GM13977 (cell line): ENCODE measurements at regions not wholly inside any gene's neighbourhood (a gene's known extent, or its start where the extent isn't known, plus 50 kb on each side); places are given as distances from the start of the nearest gene placed in this dataset.

Experiments
- DNase-seq: peaks from one replicate; pipeline ENCODE4 v3.0.0; 2012; ENCODE audit warnings: low spot score
- in situ Hi-C: fragments of 300-500 bp; cut with MboI; formaldehyde crosslinking; loops from one replicate; pipeline ENCODE4 v1.12.0; 2022; ENCODE audit warnings: low sequenced_read_pairs, low pct_unique_long_range_greater_than_20kb, mixed read lengths, inconsistent platforms; ENCODE audit not compliant: unreplicated experiment
- TF ChIP-seq, protein P1 (sequence below): IDR thresholded peaks from 2 replicates; pipeline ENCODE4 v1.5.1; 2012; ENCODE audit warnings: mild to moderate bottlenecking, control low read depth; ENCODE audit not compliant: insufficient read depth; ENCODE audit errors: extremely low read depth, missing control alignments

DNA sequence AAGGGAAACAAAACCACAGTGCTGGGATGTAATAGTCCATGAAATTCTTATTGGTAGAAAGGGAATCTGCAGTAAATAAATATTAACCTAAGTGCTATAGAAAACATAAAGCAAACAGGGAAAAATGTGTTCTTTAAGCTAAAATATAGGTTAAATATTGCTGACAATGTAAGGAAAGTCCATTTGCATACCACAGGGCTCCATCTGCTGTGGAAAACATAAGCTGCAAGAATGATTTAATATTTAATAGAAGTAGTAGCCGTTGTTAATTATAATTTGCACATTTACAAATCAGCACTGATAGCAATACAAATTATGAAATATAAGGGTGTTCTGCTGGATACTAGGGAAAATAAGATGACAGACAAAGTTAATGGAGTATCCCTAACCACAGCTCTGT is 444.9 kb upstream of the PKN2 start:
- no peak for DNase-seq
- in situ Hi-C loops = no loop called here

DNA sequence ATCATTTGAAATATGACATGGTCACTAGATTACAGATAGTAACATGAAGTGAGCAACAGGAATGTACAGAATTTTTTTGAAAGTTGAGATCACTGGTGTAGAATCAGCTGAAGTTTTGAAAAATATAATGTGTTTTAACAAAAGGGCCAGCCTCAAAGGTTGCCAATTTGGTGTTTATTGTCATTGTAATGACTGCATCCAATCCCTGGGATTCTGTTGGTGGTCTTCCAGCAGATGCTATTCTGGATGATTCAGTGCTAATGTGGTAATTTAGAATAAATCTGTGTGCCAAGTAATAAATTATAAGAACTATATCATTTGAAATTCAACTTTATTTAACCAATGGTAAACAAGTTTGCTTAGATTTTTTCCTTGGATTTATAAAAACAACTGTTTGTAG is 436.4 kb upstream of the PKN2 start:
- no peak for DNase-seq
- TF ChIP-seq, protein P1, sequence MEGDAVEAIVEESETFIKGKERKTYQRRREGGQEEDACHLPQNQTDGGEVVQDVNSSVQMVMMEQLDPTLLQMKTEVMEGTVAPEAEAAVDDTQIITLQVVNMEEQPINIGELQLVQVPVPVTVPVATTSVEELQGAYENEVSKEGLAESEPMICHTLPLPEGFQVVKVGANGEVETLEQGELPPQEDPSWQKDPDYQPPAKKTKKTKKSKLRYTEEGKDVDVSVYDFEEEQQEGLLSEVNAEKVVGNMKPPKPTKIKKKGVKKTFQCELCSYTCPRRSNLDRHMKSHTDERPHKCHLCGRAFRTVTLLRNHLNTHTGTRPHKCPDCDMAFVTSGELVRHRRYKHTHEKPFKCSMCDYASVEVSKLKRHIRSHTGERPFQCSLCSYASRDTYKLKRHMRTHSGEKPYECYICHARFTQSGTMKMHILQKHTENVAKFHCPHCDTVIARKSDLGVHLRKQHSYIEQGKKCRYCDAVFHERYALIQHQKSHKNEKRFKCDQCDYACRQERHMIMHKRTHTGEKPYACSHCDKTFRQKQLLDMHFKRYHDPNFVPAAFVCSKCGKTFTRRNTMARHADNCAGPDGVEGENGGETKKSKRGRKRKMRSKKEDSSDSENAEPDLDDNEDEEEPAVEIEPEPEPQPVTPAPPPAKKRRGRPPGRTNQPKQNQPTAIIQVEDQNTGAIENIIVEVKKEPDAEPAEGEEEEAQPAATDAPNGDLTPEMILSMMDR = no peak
- in situ Hi-C loops = no loop called here

More for the DNA sequence above, 444.9 kb upstream of the PKN2 start:
- TF ChIP-seq, protein P1 = no peak

DNA sequence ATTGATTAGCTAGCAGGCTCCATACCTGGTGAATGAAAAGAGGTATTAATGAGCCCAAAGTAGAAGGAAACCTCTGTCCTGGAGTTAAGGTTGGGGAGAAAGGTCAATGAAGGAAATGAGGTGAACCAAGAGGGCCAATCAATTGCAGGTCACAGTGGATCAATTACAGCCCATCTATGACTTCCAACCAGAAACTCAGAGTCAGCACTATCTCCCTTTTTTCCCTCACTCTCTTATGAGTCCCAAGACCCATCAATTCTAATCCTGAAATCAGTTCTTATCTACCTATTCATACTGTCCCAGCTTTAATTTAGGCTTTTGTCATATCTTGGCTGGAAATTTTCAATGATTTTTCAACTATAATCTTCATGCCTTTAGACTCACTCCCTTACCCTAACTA is 433.2 kb upstream of the PKN2 start:
- TF ChIP-seq, protein P1 = no peak
- DNase-seq = no peak
- in situ Hi-C loops = no loop called here

DNA sequence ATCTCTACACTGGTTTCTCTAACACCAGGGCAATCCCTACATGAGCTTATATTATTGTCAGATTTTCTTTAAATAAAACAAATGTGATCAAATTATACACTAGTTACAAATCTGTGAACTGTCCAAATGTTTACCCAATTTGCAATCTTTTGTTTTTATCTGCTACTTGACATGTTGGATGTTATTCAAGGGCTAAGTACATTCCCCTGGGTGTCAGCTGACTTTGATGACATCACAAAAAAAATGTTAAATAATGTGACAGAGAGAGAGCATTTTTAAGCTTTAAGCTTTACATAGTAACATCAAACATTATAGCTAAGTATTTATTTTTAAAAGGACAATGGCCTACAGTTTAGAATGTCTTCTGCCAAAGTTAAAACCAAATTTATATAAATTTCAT is 431.3 kb upstream of the PKN2 start:
- no peak for DNase-seq
- in situ Hi-C loops = no loop called here
- TF ChIP-seq, protein P1 = no peak

DNA sequence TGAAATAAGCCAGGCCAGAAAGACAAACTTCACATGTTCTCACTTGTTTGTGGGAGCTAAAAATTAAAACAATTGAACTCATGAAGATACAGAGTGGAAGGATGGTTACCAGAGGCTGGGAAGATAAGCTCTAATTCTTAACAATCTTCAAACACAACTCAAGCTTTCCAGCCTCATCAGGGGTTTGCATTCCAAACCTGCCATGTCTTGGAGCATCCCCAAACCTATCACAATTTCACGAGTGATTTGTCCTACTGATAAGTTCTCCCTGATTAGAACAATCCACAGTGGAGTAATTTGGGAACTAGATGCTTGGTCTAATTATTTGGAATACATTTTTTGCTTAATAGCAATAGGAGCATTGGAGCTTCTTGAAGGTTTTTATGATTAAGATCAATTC is 418.5 kb upstream of the PKN2 start:
- in situ Hi-C loops = no loop called here
- DNase-seq = no peak
- TF ChIP-seq, protein P1 = no peak

DNA sequence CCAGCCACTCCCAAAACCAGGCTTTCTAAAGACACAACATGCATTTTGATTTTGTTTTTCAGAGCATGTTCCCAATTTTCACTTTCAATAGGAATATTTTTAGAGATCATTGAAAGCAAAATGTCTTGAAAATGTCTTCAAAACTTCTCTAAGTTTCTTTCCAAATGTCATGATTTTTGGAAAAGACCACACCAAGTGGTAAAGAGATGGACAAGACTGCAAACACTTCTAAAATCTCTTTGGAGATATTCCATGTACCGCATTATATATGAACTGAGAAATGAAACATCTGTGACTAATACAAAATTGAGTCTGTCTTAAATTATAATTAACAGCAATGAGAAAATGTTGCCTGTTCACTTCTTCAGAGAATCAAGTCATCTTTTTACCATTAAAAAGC is 418.0 kb upstream of the PKN2 start:
- DNase-seq = no peak
- TF ChIP-seq, protein P1 = no peak
- in situ Hi-C loops = no loop called here

DNA sequence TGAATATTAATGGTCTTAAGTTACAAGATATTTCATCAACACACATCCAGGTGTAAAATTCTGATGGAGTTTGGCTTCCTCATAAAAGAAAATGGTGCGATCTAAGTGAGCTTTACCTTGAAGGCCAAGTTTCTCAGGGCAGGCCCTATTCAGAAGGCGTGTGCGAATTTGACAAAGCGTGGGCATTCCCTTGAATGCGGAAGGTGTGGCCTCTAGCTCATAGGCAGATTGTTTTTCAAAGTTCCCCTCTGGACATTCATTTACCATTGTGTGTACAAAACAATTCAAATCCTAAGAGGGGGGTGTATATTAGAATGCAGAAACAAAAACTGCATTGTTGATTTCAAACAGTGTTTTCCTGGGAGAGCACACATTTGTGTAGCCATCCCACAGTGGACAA is 411.9 kb upstream of the PKN2 start:
- no peak for DNase-seq
- TF ChIP-seq, protein P1 = no peak
- in situ Hi-C loops = no loop called here
